HCT116 (cell line): ENCODE measurements at regions not wholly inside any gene's neighbourhood (a gene's known extent, or its start where the extent isn't known, plus 50 kb on each side); places are given as distances from the start of the nearest gene placed in this dataset.

Experiments
- ATAC-seq: fragments of 200-7000 bp; cut with Tn5 transposase; 2 replicates; pipeline ENCODE4 v1.9.1; 2020; ENCODE audit warnings: mild to moderate bottlenecking, moderate library complexity
- BruUV-seq: library from RNA; stranded (reverse); fragments of 400-500 nt; replicated peaks from 2 replicates; lab custom pipeline; 2021; lab: Mats Ljungman, UMichigan
- CTCF ChIA-PET: fragments of 300-600 bp; sonication (Branson Sonifier 250); formaldehyde crosslinking; loops from one replicate; lab custom pipeline; 2021; ENCODE audit warnings: antibody characterized with exemption; lab: Charles Lee
- POLR2A ChIA-PET: fragments of 300-600, 350-600 bp; sonication (Branson Sonifier 250); formaldehyde crosslinking; loops from one replicate; lab custom pipeline; 2021; ENCODE audit warnings: antibody characterized with exemption; lab: Charles Lee
- RAD21 ChIA-PET, 2 experiments: fragments of 300-600 bp; sonication (Branson Sonifier 250); formaldehyde crosslinking; loops; one replicate each; lab custom pipeline; 2023; ENCODE audit warnings: low total read pairs in 2 of 2; ENCODE audit not compliant: uncharacterized antibody in 2 of 2, unreplicated experiment in 2 of 2, low non-redundant PET in 1 of 2; lab: Charles Lee
- DNase-seq: peaks from one replicate; pipeline ENCODE4 v3.0.0-alpha.2; 2010; ENCODE audit warnings: low read depth, low spot score
- H2AFZ ChIP-seq: fragments of 200-600 bp; shearing (Covaris generic), sonication (generic); 2 replicates; pipeline ENCODE4 v1.6.1; 2017; ENCODE audit warnings: low read depth, mixed run types, mixed read lengths, antibody characterized with exemption, low read length; ENCODE audit not compliant: poor library complexity, severe bottlenecking
- H3K27ac ChIP-seq: 2 replicates; pipeline ENCODE4 v1.5.1; 2012; ENCODE audit warnings: low read depth, low read length
- H3K27me3 ChIP-seq: fragments of 200-600 bp; sonication (generic); 2 replicates; pipeline ENCODE4 v1.6.1; 2016; ENCODE audit warnings: mixed run types, low read length, mixed read lengths; ENCODE audit not compliant: insufficient read depth
- H3K36me3 ChIP-seq, 2 experiments: fragments of 200-500 bp in 1 of 2; fragments of 200-600 bp in 1 of 2; sonication (Bioruptor generic) in 1 of 2; sonication (generic) in 1 of 2; 2 replicates each; pipeline versions ENCODE4 v1.5.1 to v1.6.1; 2014 to 2016; ENCODE audit warnings: low read length in 2 of 2, inconsistent platforms in 1 of 2, mixed read lengths in 1 of 2, mixed run types in 1 of 2; ENCODE audit not compliant: insufficient read depth in 2 of 2, control insufficient read depth in 1 of 2
- H3K4me1 ChIP-seq, 2 experiments: fragments of 200-600 bp in 1 of 2; sonication (generic) in 1 of 2; 2 replicates each; pipeline versions ENCODE4 v1.5.1 to v1.6.1; 2012 to 2017; ENCODE audit warnings: low read length in 2 of 2, inconsistent platforms in 1 of 2, mild to moderate bottlenecking in 1 of 2, mixed read lengths in 1 of 2, mixed run types in 1 of 2, moderate library complexity in 1 of 2; ENCODE audit not compliant: insufficient read depth in 2 of 2, control insufficient read depth in 1 of 2
- H3K4me2 ChIP-seq: fragments of 200-600 bp; sonication (generic); 2 replicates; pipeline ENCODE4 v1.6.1; 2017; ENCODE audit warnings: mixed run types, low read length, mixed read lengths
- H3K4me3 ChIP-seq, 2 experiments: fragments of 200-600 bp in 1 of 2; sonication (generic) in 1 of 2; replicated peaks in 1 of 2; 2 replicates each; pipeline ENCODE4 v1.5.1; 2011 to 2016; ENCODE audit warnings: low read length in 2 of 2, control low read depth in 1 of 2, low read depth in 1 of 2, mild to moderate bottlenecking in 1 of 2, mixed read lengths in 1 of 2, mixed run types in 1 of 2
- H3K79me2 ChIP-seq: fragments of 200-600 bp; sonication (generic); 2 replicates; pipeline ENCODE4 v1.6.1; 2017; ENCODE audit warnings: mild to moderate bottlenecking, mixed run types, low read length, moderate library complexity, mixed read lengths; ENCODE audit not compliant: insufficient read depth
- H3K9ac ChIP-seq: fragments of 200-600 bp; sonication (generic); 2 replicates; pipeline ENCODE4 v1.6.1; 2016; ENCODE audit warnings: low read length, mixed read lengths
- H3K9me2 ChIP-seq: fragments of 200-600 bp; sonication (generic), shearing (Covaris generic); 2 replicates; pipeline ENCODE4 v1.6.1; 2017; ENCODE audit warnings: mixed run types, mild to moderate bottlenecking, moderate library complexity; ENCODE audit not compliant: insufficient read depth
- H3K9me3 ChIP-seq, 2 experiments: fragments of 200-500 bp in 1 of 2; fragments of 200-600 bp in 1 of 2; sonication (Bioruptor generic) in 1 of 2; sonication (generic) in 1 of 2; 2 replicates each; pipeline ENCODE4 v1.6.1; 2014 to 2017; ENCODE audit warnings: low read length in 2 of 2, mixed read lengths in 2 of 2, inconsistent platforms in 1 of 2, low read depth in 1 of 2, mild to moderate bottlenecking in 1 of 2, mixed run types in 1 of 2, moderate library complexity in 1 of 2; ENCODE audit not compliant: control insufficient read depth in 1 of 2, insufficient read depth in 1 of 2
- H4K20me1 ChIP-seq: fragments of 200-600 bp; sonication (generic), shearing (Covaris generic); 2 replicates; pipeline ENCODE4 v1.6.1; 2017; ENCODE audit warnings: mixed run types, mild to moderate bottlenecking, moderate library complexity; ENCODE audit not compliant: insufficient read depth
- CEBPB ChIP-seq: IDR thresholded peaks from 2 replicates; pipeline ENCODE4 v1.6.1; 2012; ENCODE audit warnings: low read depth
- EZH2 ChIP-seq: fragments of 200-600 bp; sonication (generic); IDR thresholded peaks from 2 replicates; pipeline ENCODE4 v1.6.1; 2017; ENCODE audit warnings: antibody characterized with exemption, mixed run types
- EZH2phosphoT487 ChIP-seq: fragments of 200-600 bp; IDR thresholded peaks from 2 replicates; pipeline ENCODE4 v1.6.1; 2018; ENCODE audit warnings: antibody characterized with exemption, borderline replicate concordance
- JUND ChIP-seq: IDR thresholded peaks from 2 replicates; pipeline ENCODE4 v1.6.1; 2012
- MAX ChIP-seq: IDR thresholded peaks from 2 replicates; pipeline ENCODE4 v1.6.1; 2012
- RAD21 ChIP-seq: IDR thresholded peaks from 2 replicates; pipeline ENCODE4 v1.6.1; 2012; ENCODE audit warnings: low read depth, mild to moderate bottlenecking
- REST ChIP-seq: IDR thresholded peaks from 2 replicates; pipeline ENCODE4 v1.6.1; 2012; ENCODE audit warnings: low read depth
- SIN3A ChIP-seq: IDR thresholded peaks from 2 replicates; pipeline ENCODE4 v1.6.1; 2012; ENCODE audit warnings: low read depth
- TCF7L2 ChIP-seq: IDR thresholded peaks from 2 replicates; pipeline ENCODE4 v1.7.0; 2011; ENCODE audit warnings: borderline replicate concordance, inconsistent platforms; ENCODE audit not compliant: insufficient read depth, insufficient read length; ENCODE audit errors: extremely low read depth
- YY1 ChIP-seq: IDR thresholded peaks from 2 replicates; pipeline ENCODE4 v1.6.1; 2011; ENCODE audit warnings: low read length, low read depth, moderate library complexity, mild to moderate bottlenecking; ENCODE audit not compliant: insufficient replicate concordance; ENCODE audit errors: extremely low read depth
- ZBTB33 ChIP-seq: IDR thresholded peaks from 2 replicates; pipeline ENCODE4 v1.6.1; 2011; ENCODE audit warnings: mild to moderate bottlenecking, low read length, moderate library complexity; ENCODE audit not compliant: insufficient replicate concordance; ENCODE audit errors: extremely low read depth
- ZFX ChIP-seq: fragments of 450-650 bp; IDR thresholded peaks from 2 replicates; pipeline ENCODE4 v1.6.1; 2017
- ZNF274 ChIP-seq: fragments of 200-500 bp; sonication (Bioruptor generic); IDR thresholded peaks from 2 replicates; pipeline ENCODE4 v1.6.1; 2014; ENCODE audit warnings: mild to moderate bottlenecking, low read depth, low read length, inconsistent platforms
- intact Hi-C: fragments of 100-400 bp; cut with micrococcal nuclease; formaldehyde crosslinking; loops from 2 replicates; pipeline ENCODE4 v1.10.0; 2022

DNA sequence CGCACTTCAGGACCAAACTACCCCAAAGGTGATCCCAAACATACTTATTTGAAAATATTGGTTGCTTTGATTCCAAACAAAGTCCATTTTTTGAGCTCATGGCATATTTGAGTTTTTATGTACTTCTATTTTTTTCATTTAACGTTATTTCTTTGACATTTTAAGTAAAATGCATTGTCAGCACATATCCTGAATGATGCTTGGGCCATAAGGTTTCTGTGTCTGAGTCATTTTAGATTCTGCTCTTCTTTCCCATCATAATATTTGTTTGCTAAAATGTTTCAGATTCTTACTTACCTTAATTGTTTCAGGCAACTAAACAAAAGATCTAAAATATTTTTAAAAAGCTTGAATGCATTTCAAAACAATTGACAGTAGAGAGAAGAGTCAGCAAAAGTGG, 998.2 kb downstream of the REEP3 start:
- no peak overlapping the region for H2AFZ ChIP-seq
- no peak overlapping the region for H3K9ac ChIP-seq
- CTCF ChIA-PET = no interaction called here
- H3K4me1 ChIP-seq = no peaks in the 10 kb centered on the region
- H3K27me3 ChIP-seq = no peaks in the 10 kb centered on the region
- RAD21 ChIA-PET = no interaction called here
- intact Hi-C loops = no loop called here
- BruUV-seq = no TSS peak
- no peaks in the 10 kb centered on the region for H4K20me1 ChIP-seq
- no peak overlapping the region for H3K4me3 ChIP-seq
- ATAC-seq = no peak
- H3K9me2 ChIP-seq = no peaks in the 10 kb centered on the region
- H3K9me3 ChIP-seq = no peaks in the 10 kb centered on the region
- H3K27ac ChIP-seq = no peak overlapping the region
- H3K79me2 ChIP-seq = no peaks in the 10 kb centered on the region
- POLR2A ChIA-PET = no interaction called here
- H3K36me3 ChIP-seq = no peaks in the 10 kb centered on the region
- TF ChIP-seq EZH2 (no peak), YY1 (no peak), TCF7L2 (no peak), CEBPB (no peak)
- TF ChIP-seq, all 23 proteins: peak for 0
- DNase-seq = no peak
- H3K4me2 ChIP-seq = no peak overlapping the region

GRCh38 chr10:64519831-64520230, 998.6 kb downstream of the REEP3 start:
- no peak overlapping the region for H3K9ac ChIP-seq
- BruUV-seq = no TSS peak
- no peaks in the 10 kb centered on the region for H3K27me3 ChIP-seq
- H3K36me3 ChIP-seq = no peaks in the 10 kb centered on the region
- DNase-seq (no peak), ATAC-seq (no peak)
- no peak overlapping the region for H3K4me3 ChIP-seq
- no peaks in the 10 kb centered on the region for H3K4me1 ChIP-seq
- POLR2A ChIA-PET = no interaction called here
- H3K9me2 ChIP-seq = no peaks in the 10 kb centered on the region
- no peak for TF ChIP-seq TCF7L2
- no peak for TF ChIP-seq REST
- TF ChIP-seq JUND = no peak
- TF ChIP-seq ZFX = no peak
- TF ChIP-seq SIN3A = no peak
- no peak for TF ChIP-seq ZNF274
- no peak for TF ChIP-seq EZH2phosphoT487
- no peak for TF ChIP-seq MAX
- TF ChIP-seq YY1 = no peak
- TF ChIP-seq RAD21 = no peak
- TF ChIP-seq ZBTB33 = no peak
- H2AFZ ChIP-seq = no peak overlapping the region
- RAD21 ChIA-PET = no interaction called here
- no peak overlapping the region for H3K4me2 ChIP-seq
- H3K27ac ChIP-seq = no peak overlapping the region
- H3K9me3 ChIP-seq = no peaks in the 10 kb centered on the region
- H4K20me1 ChIP-seq = no peaks in the 10 kb centered on the region
- CTCF ChIA-PET = no interaction called here
- no peaks in the 10 kb centered on the region for H3K79me2 ChIP-seq
- intact Hi-C loops = no loop called here
